H1 (cell line): ENCODE measurements at regions not wholly inside any gene's neighbourhood (a gene's known extent, or its start where the extent isn't known, plus 50 kb on each side); places are given as distances from the start of the nearest gene placed in this dataset.

Experiments used
- CTCF ChIA-PET: fragments of 300-600 bp; sonication (Branson Sonifier 250); formaldehyde crosslinking; loops from one replicate; lab custom pipeline; 2021; ENCODE audit not compliant: partially characterized antibody; lab: Charles Lee
- POLR2A ChIA-PET: fragments of 300-600 bp; sonication (Branson Sonifier 250); formaldehyde crosslinking; loops from one replicate; lab custom pipeline; 2021; ENCODE audit warnings: inconsistent platforms; ENCODE audit not compliant: partially characterized antibody; lab: Charles Lee
- DNase-seq, 2 experiments: peaks; one replicate each; pipeline versions ENCODE4 v3.0.0 to v3.0.0-alpha.2; 2010 to 2022; ENCODE audit warnings: low spot score in 2 of 2, low read depth in 1 of 2, mixed read lengths in 1 of 2
- FAIRE-seq: peaks from 2 replicates; lab custom pipeline; 2011; peaks lifted over from hg19 to GRCh38; lab: Jason Lieb, UNC
- H2AFZ ChIP-seq: 2 replicates; pipeline ENCODE4 v1.8.1; 2012; ENCODE audit warnings: low read length, inconsistent platforms
- H2AK5ac ChIP-seq: 2 replicates; pipeline ENCODE4 v1.6.1; 2013; ENCODE audit warnings: low read depth, low read length
- H2BK120ac ChIP-seq: replicated peaks from 2 replicates; pipeline ENCODE3; 2013; ENCODE audit warnings: low read depth, low read length, inconsistent platforms
- H2BK12ac ChIP-seq: 2 replicates; pipeline ENCODE4 v1.6.1; 2013; ENCODE audit warnings: low read depth, low read length
- H2BK15ac ChIP-seq: 2 replicates; pipeline ENCODE4 v1.6.1; 2013; ENCODE audit warnings: low read length
- H2BK20ac ChIP-seq: 2 replicates; pipeline ENCODE4 v1.6.1; 2013; ENCODE audit warnings: low read length
- H2BK5ac ChIP-seq: 2 replicates; pipeline ENCODE4 v1.6.1; 2013; ENCODE audit warnings: low read depth, low read length
- H3K14ac ChIP-seq: 2 replicates; pipeline ENCODE4 v1.6.1; 2013; ENCODE audit warnings: inconsistent platforms; ENCODE audit not compliant: insufficient read length
- H3K18ac ChIP-seq: 2 replicates; pipeline ENCODE4 v1.6.1; 2013; ENCODE audit warnings: low read length; ENCODE audit errors: extremely low read depth
- H3K23ac ChIP-seq: 2 replicates; pipeline ENCODE4 v1.6.1; 2013; ENCODE audit warnings: inconsistent platforms; ENCODE audit not compliant: insufficient read length
- H3K23me2 ChIP-seq: 2 replicates; pipeline ENCODE4 v1.6.1; 2013; ENCODE audit warnings: low read depth, low read length
- H3K27ac ChIP-seq: 2 replicates; pipeline ENCODE4 v1.6.1; 2011; ENCODE audit warnings: low read depth, low read length, inconsistent platforms
- H3K27me3 ChIP-seq, 4 experiments: replicated peaks in 1 of 4; 1 replicate in 1 of 4; 2 replicates in 3 of 4; pipeline versions ENCODE4 v1.6.1 to v1.8.1; 2011 to 2013; ENCODE audit warnings: low read length in 3 of 4, mild to moderate bottlenecking in 3 of 4, inconsistent platforms in 2 of 4, mixed read lengths in 2 of 4, moderate library complexity in 1 of 4; ENCODE audit not compliant: control insufficient read depth in 3 of 4, insufficient read depth in 3 of 4; ENCODE audit errors: extremely low read depth in 1 of 4
- H3K36me3 ChIP-seq, 4 experiments: 2 replicates each; pipeline versions ENCODE4 v1.6.1 to v1.8.1; 2011 to 2013; ENCODE audit warnings: mild to moderate bottlenecking in 4 of 4, low read length in 3 of 4, moderate library complexity in 2 of 4, control low read depth in 1 of 4, inconsistent platforms in 1 of 4; ENCODE audit not compliant: insufficient read depth in 4 of 4, control insufficient read depth in 2 of 4
- H3K4ac ChIP-seq: replicated peaks from 2 replicates; pipeline ENCODE3; 2013; ENCODE audit warnings: low read length, low read depth, mixed read lengths, inconsistent platforms; ENCODE audit not compliant: insufficient read length
- H3K4me1 ChIP-seq, 4 experiments: replicated peaks in 1 of 4; 1 replicate in 1 of 4; 2 replicates in 3 of 4; pipeline versions ENCODE4 v1.6.1 to v1.8.1; 2011 to 2013; ENCODE audit warnings: low read length in 3 of 4, inconsistent platforms in 2 of 4, mixed read lengths in 1 of 4; ENCODE audit not compliant: insufficient read depth in 4 of 4, control insufficient read depth in 3 of 4
- H3K4me2 ChIP-seq, 2 experiments: 2 replicates each; pipeline versions ENCODE4 v1.6.1 to v1.8.1; 2011 to 2013; ENCODE audit warnings: low read depth in 2 of 2, low read length in 2 of 2, control low read depth in 1 of 2, inconsistent platforms in 1 of 2, mild to moderate bottlenecking in 1 of 2; ENCODE audit not compliant: insufficient read depth in 1 of 2
- H3K4me3 ChIP-seq, 4 experiments: fragments of 200-600, 300-600 bp in 1 of 4; sonication (generic), shearing (Covaris generic), sonication (Bioruptor Twin) in 1 of 4; 2 replicates each; pipeline versions ENCODE4 v1.5.1 to v1.8.1; 2011 to 2016; ENCODE audit warnings: low read length in 4 of 4, low read depth in 3 of 4, control low read depth in 2 of 4, inconsistent platforms in 2 of 4, mild to moderate bottlenecking in 2 of 4, mixed read lengths in 1 of 4, moderate library complexity in 1 of 4; ENCODE audit not compliant: insufficient read depth in 2 of 4; ENCODE audit errors: extremely low read depth in 1 of 4
- H3K56ac ChIP-seq: replicated peaks from 2 replicates; pipeline ENCODE3; 2013; ENCODE audit warnings: low read depth, mild to moderate bottlenecking, mixed read lengths, low read length, inconsistent platforms; ENCODE audit not compliant: insufficient read length
- H3K79me1 ChIP-seq: 2 replicates; pipeline ENCODE4 v1.6.1; 2013; ENCODE audit warnings: low read depth, low read length, control low read depth
- H3K79me2 ChIP-seq, 2 experiments: 2 replicates each; pipeline versions ENCODE4 v1.6.1 to v1.8.1; 2012 to 2013; ENCODE audit warnings: low read length in 2 of 2, mild to moderate bottlenecking in 2 of 2, inconsistent platforms in 1 of 2; ENCODE audit not compliant: insufficient read depth in 2 of 2, control insufficient read depth in 1 of 2
- H3K9ac ChIP-seq, 4 experiments: replicated peaks in 1 of 4; 1 replicate in 1 of 4; 2 replicates in 3 of 4; pipeline versions ENCODE4 v1.6.1 to v1.8.1; 2011 to 2013; ENCODE audit warnings: low read depth in 3 of 4, low read length in 3 of 4, control low read depth in 2 of 4, mild to moderate bottlenecking in 2 of 4, moderate library complexity in 2 of 4, inconsistent platforms in 1 of 4; ENCODE audit errors: extremely low read depth in 1 of 4
- H3K9me3 ChIP-seq, 2 experiments: 2 replicates each; pipeline versions ENCODE4 v1.6.1 to v1.8.1; 2012 to 2013; ENCODE audit warnings: mild to moderate bottlenecking in 2 of 2, moderate library complexity in 2 of 2, control low read depth in 1 of 2, inconsistent platforms in 1 of 2, low read depth in 1 of 2, low read length in 1 of 2, mixed read lengths in 1 of 2; ENCODE audit not compliant: insufficient read depth in 2 of 2
- H4K20me1 ChIP-seq, 2 experiments: replicated peaks in 1 of 2; 2 replicates each; pipeline versions ENCODE3 to v1.8.1; 2011 to 2013; ENCODE audit warnings: inconsistent platforms in 2 of 2, low read length in 2 of 2, mild to moderate bottlenecking in 1 of 2; ENCODE audit not compliant: insufficient read depth in 2 of 2, control insufficient read depth in 1 of 2
- H4K5ac ChIP-seq: 2 replicates; pipeline ENCODE4 v1.6.1; 2013; ENCODE audit warnings: low read length, low read depth, mixed read lengths, inconsistent platforms; ENCODE audit not compliant: insufficient read length
- H4K8ac ChIP-seq: 2 replicates; pipeline ENCODE4 v1.8.0; 2013; ENCODE audit warnings: mild to moderate bottlenecking, moderate library complexity, low read length, inconsistent platforms; ENCODE audit not compliant: insufficient read depth; ENCODE audit errors: extremely low read depth
- H4K91ac ChIP-seq: replicated peaks from 2 replicates; pipeline ENCODE3; 2013; ENCODE audit warnings: low read length, mixed read lengths, inconsistent platforms; ENCODE audit not compliant: insufficient read length
- CREB1 ChIP-seq: IDR thresholded peaks from 2 replicates; pipeline ENCODE4 v1.6.1; 2012; ENCODE audit warnings: inconsistent platforms
- HDAC6 ChIP-seq: IDR thresholded peaks from one replicate; pipeline ENCODE4 v1.7.1; 2012; ENCODE audit warnings: low read depth, mild to moderate bottlenecking, inconsistent platforms, low read length, moderate library complexity
- JUN ChIP-seq: IDR thresholded peaks from 2 replicates; pipeline ENCODE4 v1.6.1; 2011; ENCODE audit warnings: low read depth, mild to moderate bottlenecking, improper control_type of control experiment, low read length
- POLR2A ChIP-seq, 2 experiments: IDR thresholded peaks; 1 replicate in 1 of 2; 2 replicates in 1 of 2; pipeline ENCODE4 v1.6.1; 2011; ENCODE audit warnings: low read depth in 2 of 2, low read length in 2 of 2, mild to moderate bottlenecking in 2 of 2; ENCODE audit errors: control extremely low read depth in 1 of 2
- WGBS, 2 experiments: shearing (Covaris generic) in 1 of 2; methylation state at CpG; one replicate each; pipeline versions ENCODE4 v1.1.6 to v1.1.7; 2013 to 2015; ENCODE audit warnings: low lambda C conversion rate in 2 of 2, mixed read lengths in 2 of 2, inconsistent platforms in 1 of 2, low coverage in 1 of 2, missing lambda C conversion rate in 1 of 2; ENCODE audit not compliant: insufficient replicate concordance in 2 of 2, insufficient coverage in 1 of 2, insufficient read length in 1 of 2; ENCODE audit errors: extremely low coverage in 1 of 2, missing lambda C conversion rate in 1 of 2; 5-methylcytosine and 5-hydroxymethylcytosine counted together
- TF ChIP-seq, protein P1 (sequence below): IDR thresholded peaks from 2 replicates; pipeline ENCODE4 v1.6.1; 2012; ENCODE audit warnings: low read length, inconsistent platforms
- TF ChIP-seq, protein P2 (sequence below): IDR thresholded peaks from 2 replicates; pipeline ENCODE4 v1.6.1; 2011; ENCODE audit warnings: low read length, improper control_type of control experiment
- TF ChIP-seq, protein P3 (sequence below): IDR thresholded peaks from 2 replicates; pipeline ENCODE4 v1.6.1; 2011; ENCODE audit warnings: low read depth, mild to moderate bottlenecking, low read length; ENCODE audit not compliant: insufficient read depth

DNA sequence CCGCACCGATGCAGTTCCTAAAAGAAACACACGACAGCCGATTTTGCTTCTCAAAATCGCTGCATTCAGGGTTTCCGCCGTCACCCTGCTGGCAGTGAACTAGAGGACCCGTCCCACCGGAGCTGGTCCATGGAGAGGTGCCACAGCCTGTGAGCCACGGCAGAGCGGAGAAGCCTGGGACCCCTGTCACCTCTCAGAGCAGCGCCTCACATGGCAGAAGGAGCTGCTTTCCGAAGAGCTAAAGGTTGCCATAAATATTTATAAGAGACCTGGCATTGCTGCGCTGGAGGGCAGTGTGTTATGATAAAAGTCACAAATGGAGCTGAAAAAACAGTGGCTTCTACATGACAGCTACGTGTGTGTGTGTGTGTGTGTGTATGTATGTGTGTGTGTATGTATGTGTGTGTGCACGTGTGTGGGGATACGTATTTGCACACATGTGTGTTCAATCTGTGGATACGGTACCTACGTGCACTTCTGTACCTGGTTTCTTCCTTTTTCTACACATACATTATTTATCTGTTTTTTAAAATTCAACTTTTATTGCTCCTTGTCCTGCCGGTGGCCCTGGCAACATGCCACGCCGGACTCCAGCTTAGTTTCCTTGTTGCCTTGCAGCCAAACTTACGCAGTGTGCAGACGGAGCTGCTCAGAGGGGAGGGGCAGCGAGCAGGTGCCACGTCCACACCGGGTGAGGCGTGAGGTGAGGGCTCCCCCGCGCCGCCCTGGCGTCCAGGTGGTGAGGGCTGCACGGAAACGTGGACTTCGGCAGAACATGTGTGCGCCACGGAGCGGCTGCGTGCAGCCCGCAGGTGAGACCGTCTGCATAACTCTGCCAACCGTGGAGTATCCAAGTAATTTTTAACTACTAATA lies 115.2 kb upstream of the PITRM1 start:
- no peak overlapping the region; the same call in 1 of the 2 replicates for H3K18ac ChIP-seq
- H3K79me2 ChIP-seq = no peaks in the 10 kb centered on the region
- H3K79me1 ChIP-seq = no peaks in the 10 kb centered on the region
- H4K20me1 ChIP-seq = no peaks in the 10 kb centered on the region
- H3K9me3 ChIP-seq = no peaks in the 10 kb centered on the region
- no peak overlapping the region for H4K91ac ChIP-seq
- DNase-seq (no peak), FAIRE-seq (no peak)
- H3K27me3 ChIP-seq = no peaks in the 10 kb centered on the region
- no peak overlapping the region; the same call in 1 of the 2 replicates for H2AFZ ChIP-seq
- ChIA-PET POLR2A (no interaction called here), CTCF (interaction anchor here (0.5 kb wide), 1 partner anchor 57 kb away, joined by 4 read pairs; no protein-coding TSS in a partner anchor)
- 93% methylated on average over 36 of the region's 42 CpGs; no CpG with 5 or more reads in 1 of the 2 experiments for WGBS, 2 experiments
- H2AK5ac ChIP-seq = no peak overlapping the region
- H3K4me3 ChIP-seq = no peak overlapping the region
- H3K27ac ChIP-seq = no peak overlapping the region
- H3K4me1 ChIP-seq = no peaks in the 10 kb centered on the region
- H2BK20ac ChIP-seq = no peak overlapping the region
- H4K5ac ChIP-seq = no peak overlapping the region
- no peak overlapping the region for H3K4ac ChIP-seq
- no peak overlapping the region for H2BK5ac ChIP-seq
- H3K36me3 ChIP-seq = no peaks in the 10 kb centered on the region
- no peak overlapping the region for H2BK120ac ChIP-seq
- no peak overlapping the region for H3K14ac ChIP-seq
- no peak overlapping the region for H4K8ac ChIP-seq
- H3K23ac ChIP-seq = no peak overlapping the region
- no peaks in the 10 kb centered on the region for H3K23me2 ChIP-seq
- H3K56ac ChIP-seq = no peak overlapping the region
- no peak overlapping the region for H2BK12ac ChIP-seq
- H2BK15ac ChIP-seq = no peak overlapping the region
- H3K4me2 ChIP-seq = no peak overlapping the region
- no peak overlapping the region for H3K9ac ChIP-seq
- TF ChIP-seq, protein P1, sequence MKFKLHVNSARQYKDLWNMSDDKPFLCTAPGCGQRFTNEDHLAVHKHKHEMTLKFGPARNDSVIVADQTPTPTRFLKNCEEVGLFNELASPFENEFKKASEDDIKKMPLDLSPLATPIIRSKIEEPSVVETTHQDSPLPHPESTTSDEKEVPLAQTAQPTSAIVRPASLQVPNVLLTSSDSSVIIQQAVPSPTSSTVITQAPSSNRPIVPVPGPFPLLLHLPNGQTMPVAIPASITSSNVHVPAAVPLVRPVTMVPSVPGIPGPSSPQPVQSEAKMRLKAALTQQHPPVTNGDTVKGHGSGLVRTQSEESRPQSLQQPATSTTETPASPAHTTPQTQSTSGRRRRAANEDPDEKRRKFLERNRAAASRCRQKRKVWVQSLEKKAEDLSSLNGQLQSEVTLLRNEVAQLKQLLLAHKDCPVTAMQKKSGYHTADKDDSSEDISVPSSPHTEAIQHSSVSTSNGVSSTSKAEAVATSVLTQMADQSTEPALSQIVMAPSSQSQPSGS = no peak
- TF ChIP-seq JUN = no peak
- TF ChIP-seq HDAC6 = no peak
- TF ChIP-seq, protein P2, sequence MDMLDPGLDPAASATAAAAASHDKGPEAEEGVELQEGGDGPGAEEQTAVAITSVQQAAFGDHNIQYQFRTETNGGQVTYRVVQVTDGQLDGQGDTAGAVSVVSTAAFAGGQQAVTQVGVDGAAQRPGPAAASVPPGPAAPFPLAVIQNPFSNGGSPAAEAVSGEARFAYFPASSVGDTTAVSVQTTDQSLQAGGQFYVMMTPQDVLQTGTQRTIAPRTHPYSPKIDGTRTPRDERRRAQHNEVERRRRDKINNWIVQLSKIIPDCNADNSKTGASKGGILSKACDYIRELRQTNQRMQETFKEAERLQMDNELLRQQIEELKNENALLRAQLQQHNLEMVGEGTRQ = no peak
- no peak for TF ChIP-seq CREB1
- TF ChIP-seq, protein P3, sequence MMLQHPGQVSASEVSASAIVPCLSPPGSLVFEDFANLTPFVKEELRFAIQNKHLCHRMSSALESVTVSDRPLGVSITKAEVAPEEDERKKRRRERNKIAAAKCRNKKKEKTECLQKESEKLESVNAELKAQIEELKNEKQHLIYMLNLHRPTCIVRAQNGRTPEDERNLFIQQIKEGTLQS = no peak
- TF ChIP-seq POLR2A (IDR thresholded peaks at IDR 0.05; ENCODE audit: control extremely low read depth in 1 of 2, low read depth in 2 of 2, low read length in 2 of 2) = no peak
